ENCODE measurements at regions not wholly inside any gene's neighbourhood (a gene's known extent, or its start where the extent isn't known, plus 50 kb on each side); places are given as distances from the start of the nearest gene placed in this dataset.

DNA sequence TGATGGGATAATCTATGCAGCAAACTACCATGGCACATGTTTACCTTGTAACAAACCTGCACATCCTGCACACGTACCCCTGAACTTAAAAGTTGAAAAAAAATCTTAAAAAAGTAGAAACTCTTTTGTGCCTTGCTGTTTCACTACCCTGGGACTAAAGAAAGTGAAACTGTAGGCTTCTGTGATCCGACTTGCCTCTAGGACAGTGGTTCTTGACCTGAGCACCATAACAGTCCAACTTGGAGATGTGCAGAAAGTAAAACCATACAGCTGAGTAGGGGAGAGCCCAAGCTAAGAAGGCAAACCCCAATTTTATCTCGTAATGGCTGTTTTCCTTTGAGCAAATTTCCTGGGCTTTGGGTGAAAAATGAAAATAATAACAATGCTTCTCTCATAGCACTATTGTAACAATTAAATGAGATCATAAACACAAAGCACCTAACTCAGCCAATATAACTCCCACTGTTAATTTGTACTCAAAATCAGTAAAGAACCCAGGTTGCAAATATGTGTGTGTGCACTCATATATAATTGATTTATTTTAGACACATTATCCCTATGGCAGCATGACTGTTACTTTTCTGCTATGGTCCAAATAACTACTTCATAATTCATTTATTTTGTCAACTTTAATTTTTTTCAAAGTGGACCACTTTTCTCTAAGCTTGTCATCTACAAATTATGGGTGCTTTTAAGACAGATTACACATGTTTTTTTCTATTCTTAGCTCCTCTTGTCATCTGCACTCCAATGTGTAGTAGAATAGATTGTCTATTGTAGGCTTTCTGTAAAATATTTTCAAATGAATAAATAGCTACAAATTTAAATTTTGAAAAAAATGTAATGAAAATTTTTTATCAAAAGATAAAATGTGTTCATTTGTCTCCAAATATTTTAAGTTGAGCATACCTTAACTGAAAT is 334.9 kb downstream of the BTG1 start:
- TF ChIP-seq, protein P1, sequence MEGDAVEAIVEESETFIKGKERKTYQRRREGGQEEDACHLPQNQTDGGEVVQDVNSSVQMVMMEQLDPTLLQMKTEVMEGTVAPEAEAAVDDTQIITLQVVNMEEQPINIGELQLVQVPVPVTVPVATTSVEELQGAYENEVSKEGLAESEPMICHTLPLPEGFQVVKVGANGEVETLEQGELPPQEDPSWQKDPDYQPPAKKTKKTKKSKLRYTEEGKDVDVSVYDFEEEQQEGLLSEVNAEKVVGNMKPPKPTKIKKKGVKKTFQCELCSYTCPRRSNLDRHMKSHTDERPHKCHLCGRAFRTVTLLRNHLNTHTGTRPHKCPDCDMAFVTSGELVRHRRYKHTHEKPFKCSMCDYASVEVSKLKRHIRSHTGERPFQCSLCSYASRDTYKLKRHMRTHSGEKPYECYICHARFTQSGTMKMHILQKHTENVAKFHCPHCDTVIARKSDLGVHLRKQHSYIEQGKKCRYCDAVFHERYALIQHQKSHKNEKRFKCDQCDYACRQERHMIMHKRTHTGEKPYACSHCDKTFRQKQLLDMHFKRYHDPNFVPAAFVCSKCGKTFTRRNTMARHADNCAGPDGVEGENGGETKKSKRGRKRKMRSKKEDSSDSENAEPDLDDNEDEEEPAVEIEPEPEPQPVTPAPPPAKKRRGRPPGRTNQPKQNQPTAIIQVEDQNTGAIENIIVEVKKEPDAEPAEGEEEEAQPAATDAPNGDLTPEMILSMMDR (conservative IDR thresholded peaks at IDR 0.05; ENCODE audit: low read depth, low read length), result no peak
- no peak for TF ChIP-seq EZH2phosphoT487 (IDR thresholded peaks at IDR 0.05; ENCODE audit: borderline replicate concordance, low read length)
- TF ChIP-seq EZH2 (IDR thresholded peaks at IDR 0.05; ENCODE audit: low read length, unreplicated experiment), result no peak

All from PC-3 (cell line).